ENCODE measurements at regions not wholly inside any gene's neighbourhood (a gene's known extent, or its start where the extent isn't known, plus 50 kb on each side); places are given as distances from the start of the nearest gene placed in this dataset.

DNA sequence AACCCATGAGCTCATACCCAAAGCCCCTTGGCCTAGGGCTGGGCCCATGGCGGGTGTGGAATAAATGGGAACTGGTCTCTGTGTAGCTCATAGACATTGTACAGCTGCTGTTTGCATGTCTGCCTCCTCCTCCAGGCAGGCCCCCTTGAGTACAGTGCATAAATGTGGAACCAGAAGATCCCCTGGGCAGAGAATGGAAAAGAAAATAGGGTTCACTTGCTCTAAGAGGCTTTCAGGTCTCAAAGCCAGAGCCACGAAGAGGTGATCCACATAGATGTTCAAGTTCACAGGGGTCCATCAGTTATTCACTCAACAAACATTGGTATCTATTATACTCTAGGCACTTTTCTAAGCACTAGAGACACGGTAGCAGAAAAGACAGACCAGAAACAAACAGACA, 79.2 kb upstream of the CACNA1A start:
- ATAC-seq (ENCODE audit: insufficient read depth, low read depth), result no peak

GRCh38 chr19:13583753-13584152, 77.5 kb upstream of the CACNA1A start:
- DNase-seq (no peak), ATAC-seq (ENCODE audit: insufficient read depth, low read depth) (no peak)
- Histone ChIP-seq H3K36me3 (ENCODE audit: insufficient read depth, low read length) (no peaks in the 10 kb centered on the region), H3K4me1 (ENCODE audit: insufficient read depth, low read length) (no peaks in the 10 kb centered on the region), H3K79me2 (ENCODE audit: insufficient read depth, low read length) (no peaks in the 10 kb centered on the region), H4K20me1 (ENCODE audit: insufficient read depth, low read length) (no peaks in the 10 kb centered on the region), H2AFZ (ENCODE audit: low read depth, low read length) (no peak overlapping the region), H3K4me2 (ENCODE audit: insufficient read depth, low read length) (no peak overlapping the region), H3K27ac (ENCODE audit: low read length) (no peak overlapping the region), H3K27me3 (ENCODE audit: insufficient read depth, low read length, poor library complexity) (no peaks in the 10 kb centered on the region), H3K9ac (ENCODE audit: low read depth, low read length) (no peak overlapping the region), H3K4me3 (ENCODE audit: low read depth in 1 of 2, low read length in 2 of 2) (no peak overlapping the region), H3K9me3 (ENCODE audit: insufficient read depth, low read length, severe bottlenecking) (no peaks in the 10 kb centered on the region)
- TF ChIP-seq CTCF (IDR thresholded peaks at IDR 0.05; ENCODE audit: borderline replicate concordance, extremely low read depth, low read length, poor library complexity, severe bottlenecking) (no peak), EZH2 (IDR thresholded peaks at IDR 0.05; ENCODE audit: borderline replicate concordance, low read depth, low read length, severe bottlenecking) (no peak)

More for the DNA sequence above, 79.2 kb upstream of the CACNA1A start:
- TF ChIP-seq CTCF (IDR thresholded peaks at IDR 0.05; ENCODE audit: borderline replicate concordance, extremely low read depth, low read length, poor library complexity, severe bottlenecking) (no peak), EZH2 (IDR thresholded peaks at IDR 0.05; ENCODE audit: borderline replicate concordance, low read depth, low read length, severe bottlenecking) (no peak)
- Histone ChIP-seq H3K4me1 (ENCODE audit: insufficient read depth, low read length) (no peaks in the 10 kb centered on the region), H3K27ac (ENCODE audit: low read length) (no peak overlapping the region), H2AFZ (ENCODE audit: low read depth, low read length) (no peak overlapping the region), H3K4me3 (ENCODE audit: low read depth in 1 of 2, low read length in 2 of 2) (no peak overlapping the region), H3K4me2 (ENCODE audit: insufficient read depth, low read length) (no peak overlapping the region), H3K79me2 (ENCODE audit: insufficient read depth, low read length) (no peaks in the 10 kb centered on the region), H4K20me1 (ENCODE audit: insufficient read depth, low read length) (no peaks in the 10 kb centered on the region), H3K27me3 (ENCODE audit: insufficient read depth, low read length, poor library complexity) (no peaks in the 10 kb centered on the region), H3K9ac (ENCODE audit: low read depth, low read length) (no peak overlapping the region), H3K36me3 (ENCODE audit: insufficient read depth, low read length) (no peaks in the 10 kb centered on the region), H3K9me3 (ENCODE audit: insufficient read depth, low read length, severe bottlenecking) (no peaks in the 10 kb centered on the region)
- no peak for DNase-seq

DNA sequence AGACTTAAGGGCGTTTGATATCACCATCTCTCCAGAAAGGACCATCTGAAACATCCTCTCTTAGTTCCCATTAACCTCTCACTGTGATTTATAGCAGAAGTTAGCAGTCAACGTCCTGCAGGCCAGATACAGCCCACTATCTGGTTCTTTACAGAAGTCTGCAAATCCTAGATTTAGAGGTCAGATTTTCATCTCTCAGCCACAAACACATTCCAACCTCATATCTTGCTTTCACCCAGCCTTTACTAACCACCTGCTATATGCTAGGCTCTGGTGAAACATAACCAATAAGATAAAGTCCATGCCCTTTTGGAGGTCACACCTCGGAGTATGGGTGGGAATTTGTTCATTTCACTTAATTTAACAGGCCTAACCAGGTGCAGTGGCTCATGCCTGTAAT, 76.8 kb upstream of the CACNA1A start:
- ATAC-seq (ENCODE audit: insufficient read depth, low read depth), result no peak
- no peak overlapping the region for H3K27ac ChIP-seq (ENCODE audit: low read length)
- no peaks in the 10 kb centered on the region for H4K20me1 ChIP-seq (ENCODE audit: insufficient read depth, low read length)
- no peaks in the 10 kb centered on the region for H3K79me2 ChIP-seq (ENCODE audit: insufficient read depth, low read length)
- H2AFZ ChIP-seq (ENCODE audit: low read depth, low read length), result no peak overlapping the region
- no peaks in the 10 kb centered on the region for H3K36me3 ChIP-seq (ENCODE audit: insufficient read depth, low read length)
- H3K9ac ChIP-seq (ENCODE audit: low read depth, low read length), result no peak overlapping the region
- TF ChIP-seq EZH2 (IDR thresholded peaks at IDR 0.05; ENCODE audit: borderline replicate concordance, low read depth, low read length, severe bottlenecking) (no peak), CTCF (IDR thresholded peaks at IDR 0.05; ENCODE audit: borderline replicate concordance, extremely low read depth, low read length, poor library complexity, severe bottlenecking) (no peak)
- H3K4me3 ChIP-seq (ENCODE audit: low read depth in 1 of 2, low read length in 2 of 2), result no peak overlapping the region
- H3K4me2 ChIP-seq (ENCODE audit: insufficient read depth, low read length), result no peak overlapping the region
- H3K9me3 ChIP-seq (ENCODE audit: insufficient read depth, low read length, severe bottlenecking), result no peaks in the 10 kb centered on the region
- no peak for DNase-seq
- no peaks in the 10 kb centered on the region for H3K27me3 ChIP-seq (ENCODE audit: insufficient read depth, low read length, poor library complexity)
- H3K4me1 ChIP-seq (ENCODE audit: insufficient read depth, low read length), result no peaks in the 10 kb centered on the region

GRCh38 chr19:13581576-13581975, 75.3 kb upstream of the CACNA1A start:
- no peak for DNase-seq
- H3K79me2 ChIP-seq (ENCODE audit: insufficient read depth, low read length), result no peaks in the 10 kb centered on the region

More at GRCh38 chr19:13581576-13581975, 75.3 kb upstream of the CACNA1A start:
- ATAC-seq (ENCODE audit: insufficient read depth, low read depth), result no peak
- Histone ChIP-seq H3K4me2 (ENCODE audit: insufficient read depth, low read length) (no peak overlapping the region), H3K36me3 (ENCODE audit: insufficient read depth, low read length) (no peaks in the 10 kb centered on the region), H3K4me1 (ENCODE audit: insufficient read depth, low read length) (no peaks in the 10 kb centered on the region), H3K27ac (ENCODE audit: low read length) (no peak overlapping the region), H3K27me3 (ENCODE audit: insufficient read depth, low read length, poor library complexity) (no peaks in the 10 kb centered on the region), H3K9me3 (ENCODE audit: insufficient read depth, low read length, severe bottlenecking) (peaks cover 5% of the 10 kb centered on the region), H3K4me3 (ENCODE audit: low read depth in 1 of 2, low read length in 2 of 2) (no peak overlapping the region), H4K20me1 (ENCODE audit: insufficient read depth, low read length) (no peaks in the 10 kb centered on the region), H2AFZ (ENCODE audit: low read depth, low read length) (no peak overlapping the region), H3K9ac (ENCODE audit: low read depth, low read length) (no peak overlapping the region)
- TF ChIP-seq CTCF (IDR thresholded peaks at IDR 0.05; ENCODE audit: borderline replicate concordance, extremely low read depth, low read length, poor library complexity, severe bottlenecking) (no peak), EZH2 (IDR thresholded peaks at IDR 0.05; ENCODE audit: borderline replicate concordance, low read depth, low read length, severe bottlenecking) (no peak)
